ENCODE measurements at regions not wholly inside any gene's neighbourhood (a gene's known extent, or its start where the extent isn't known, plus 50 kb on each side); places are given as distances from the start of the nearest gene placed in this dataset.

DNA sequence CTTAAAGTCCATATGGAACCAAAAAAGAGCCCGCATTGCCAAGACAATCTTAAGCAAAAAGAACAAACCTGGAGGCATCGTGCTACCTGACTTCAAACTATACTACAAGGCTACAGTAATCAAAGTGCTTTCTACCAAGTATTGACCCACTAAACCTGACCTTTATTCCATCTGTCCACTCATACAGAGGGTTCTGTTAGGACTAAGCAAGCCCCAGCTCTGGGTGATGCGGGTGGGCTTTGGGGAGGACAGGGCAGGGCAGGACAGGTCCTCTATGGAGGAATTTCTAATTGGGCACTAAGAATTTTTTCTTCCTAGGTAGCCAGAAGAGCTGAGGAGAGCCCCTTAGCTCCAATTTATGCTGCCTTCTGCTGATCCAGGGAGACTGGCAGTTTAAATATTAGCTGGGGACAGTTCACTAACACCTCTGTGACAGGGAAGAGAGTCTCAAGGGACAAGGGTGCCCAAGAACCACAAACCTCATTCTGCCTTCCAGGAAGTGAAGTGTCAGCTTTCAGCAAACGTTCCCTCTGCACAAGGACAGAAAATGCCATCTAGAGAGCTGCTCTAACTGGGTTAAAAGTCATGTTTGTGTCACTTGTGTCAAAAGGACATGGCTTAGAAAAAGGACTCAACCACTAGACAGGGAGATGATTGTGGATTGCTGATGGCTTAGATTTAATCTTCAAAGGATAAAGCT is 143.2 kb downstream of the KIT start:
- no peak overlapping the region for H3K4me3 ChIP-seq (replicated peaks; ENCODE audit: low read depth, low read length)
- TF ChIP-seq, protein P1, sequence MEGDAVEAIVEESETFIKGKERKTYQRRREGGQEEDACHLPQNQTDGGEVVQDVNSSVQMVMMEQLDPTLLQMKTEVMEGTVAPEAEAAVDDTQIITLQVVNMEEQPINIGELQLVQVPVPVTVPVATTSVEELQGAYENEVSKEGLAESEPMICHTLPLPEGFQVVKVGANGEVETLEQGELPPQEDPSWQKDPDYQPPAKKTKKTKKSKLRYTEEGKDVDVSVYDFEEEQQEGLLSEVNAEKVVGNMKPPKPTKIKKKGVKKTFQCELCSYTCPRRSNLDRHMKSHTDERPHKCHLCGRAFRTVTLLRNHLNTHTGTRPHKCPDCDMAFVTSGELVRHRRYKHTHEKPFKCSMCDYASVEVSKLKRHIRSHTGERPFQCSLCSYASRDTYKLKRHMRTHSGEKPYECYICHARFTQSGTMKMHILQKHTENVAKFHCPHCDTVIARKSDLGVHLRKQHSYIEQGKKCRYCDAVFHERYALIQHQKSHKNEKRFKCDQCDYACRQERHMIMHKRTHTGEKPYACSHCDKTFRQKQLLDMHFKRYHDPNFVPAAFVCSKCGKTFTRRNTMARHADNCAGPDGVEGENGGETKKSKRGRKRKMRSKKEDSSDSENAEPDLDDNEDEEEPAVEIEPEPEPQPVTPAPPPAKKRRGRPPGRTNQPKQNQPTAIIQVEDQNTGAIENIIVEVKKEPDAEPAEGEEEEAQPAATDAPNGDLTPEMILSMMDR (IDR thresholded peaks at IDR 0.05; ENCODE audit: insufficient read depth, low read length, poor library complexity, severe bottlenecking): no peak
- no peaks in the 10 kb centered on the region for H3K36me3 ChIP-seq (ENCODE audit: control insufficient read depth, insufficient read depth, low read length)
- H3K27me3 ChIP-seq (replicated peaks; ENCODE audit: control insufficient read depth, insufficient read depth, low read length): no peaks in the 10 kb centered on the region
- no peak for DNase-seq (ENCODE audit: extremely low read depth, insufficient read length)

DNA sequence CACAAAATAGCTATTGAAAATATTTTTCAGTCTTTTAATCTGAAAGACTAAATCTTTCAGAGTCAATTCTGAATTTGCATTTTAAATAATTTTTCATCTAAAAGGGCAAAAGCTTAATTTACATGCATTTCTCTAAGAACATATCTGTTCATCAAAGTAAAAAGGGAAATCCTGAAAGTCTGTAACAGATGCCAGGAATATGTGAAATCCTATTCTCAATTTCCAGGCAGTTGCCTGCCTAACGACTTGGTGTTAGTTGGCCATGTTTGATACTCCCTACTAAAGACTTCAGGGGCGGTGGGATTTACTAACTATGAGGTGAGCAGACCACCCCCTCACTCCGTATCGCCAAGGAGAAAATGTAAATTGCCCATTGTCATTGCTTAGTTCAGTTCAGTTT is 136.8 kb downstream of the KIT start:
- Histone ChIP-seq H3K36me3 (ENCODE audit: control insufficient read depth, insufficient read depth, low read length) (no peaks in the 10 kb centered on the region), H3K27me3 (replicated peaks; ENCODE audit: control insufficient read depth, insufficient read depth, low read length) (no peaks in the 10 kb centered on the region), H3K4me3 (replicated peaks; ENCODE audit: low read depth, low read length) (no peak overlapping the region)
- TF ChIP-seq, protein P1 (IDR thresholded peaks at IDR 0.05; ENCODE audit: insufficient read depth, low read length, poor library complexity, severe bottlenecking): no peak
- no peak for DNase-seq (ENCODE audit: extremely low read depth, insufficient read length)

GRCh38 chr4:54793856-54794422 is 136.2 kb downstream of the KIT start:
- H3K4me3 ChIP-seq (replicated peaks; ENCODE audit: low read depth, low read length): no peak overlapping the region
- H3K27me3 ChIP-seq (replicated peaks; ENCODE audit: control insufficient read depth, insufficient read depth, low read length): no peaks in the 10 kb centered on the region
- no peaks in the 10 kb centered on the region for H3K36me3 ChIP-seq (ENCODE audit: control insufficient read depth, insufficient read depth, low read length)
- TF ChIP-seq, protein P1 (IDR thresholded peaks at IDR 0.05; ENCODE audit: insufficient read depth, low read length, poor library complexity, severe bottlenecking): no peak
- no peak for DNase-seq (ENCODE audit: extremely low read depth, insufficient read length)

Data from GM06990 (cell line).